GM21515 (cell line): ENCODE measurements at regions not wholly inside any gene's neighbourhood (a gene's known extent, or its start where the extent isn't known, plus 50 kb on each side); places are given as distances from the start of the nearest gene placed in this dataset.
"Not testable (repeated sequence)": the region's sequence is repeated elsewhere in the genome, so short reads cannot be mapped to it uniquely, and the experiment has no call there.

Experiments
- ATAC-seq: cut with Tn5 transposase; IDR thresholded peaks from one replicate; pipeline ENCODE4 v1.9.1; 2021; ENCODE audit not compliant: unreplicated experiment

- ATAC-seq: no peak
These were observed 1231.5 kb downstream of the JRKL start for GRCh38 chr11:97621282-97621681.

GRCh38 chr11:97622795-97623194 is 1233.0 kb downstream of the JRKL start:
- ATAC-seq: no peak

- not testable (repeated sequence) for ATAC-seq
These were observed 1246.9 kb downstream of the JRKL start for GRCh38 chr11:97636741-97637140.

- ATAC-seq: no peak
These were observed 1247.9 kb downstream of the JRKL start for GRCh38 chr11:97637701-97638100.

GRCh38 chr11:97638641-97639224 is 1248.9 kb downstream of the JRKL start:
- ATAC-seq: no peak

GRCh38 chr11:97641988-97642387 is 1252.2 kb downstream of the JRKL start:
- no peak for ATAC-seq

- ATAC-seq: no peak
These were observed 1255.9 kb downstream of the JRKL start for GRCh38 chr11:97645736-97646135.

- no peak for ATAC-seq
These were observed 1266.5 kb downstream of the JRKL start for GRCh38 chr11:97656356-97656755.

GRCh38 chr11:97657852-97658251 is 1268.0 kb downstream of the JRKL start:
- ATAC-seq: no peak

- no peak for ATAC-seq
These were observed 1277.2 kb downstream of the JRKL start for GRCh38 chr11:97667057-97667456.

- no peak for ATAC-seq
These were observed 1293.9 kb downstream of the JRKL start for GRCh38 chr11:97683733-97684132.

- ATAC-seq: no peak
These were observed 1295.0 kb downstream of the JRKL start for GRCh38 chr11:97684486-97685439.

- ATAC-seq: no peak
These were observed 1295.9 kb downstream of the JRKL start for GRCh38 chr11:97685695-97686094.

- ATAC-seq: no peak
These were observed 1297.3 kb downstream of the JRKL start for GRCh38 chr11:97687111-97687510.

- no peak for ATAC-seq
These were observed 1301.2 kb downstream of the JRKL start for GRCh38 chr11:97691061-97691460.

- no peak for ATAC-seq
These were observed 1313.1 kb downstream of the JRKL start for GRCh38 chr11:97702951-97703350.

- no peak for ATAC-seq
These were observed 1314.0 kb downstream of the JRKL start for GRCh38 chr11:97703851-97704250.

GRCh38 chr11:97705441-97705840 is 1315.3 kb upstream of the CNTN5 start:
- not testable (repeated sequence) for ATAC-seq

GRCh38 chr11:97717922-97718321 is 1302.8 kb upstream of the CNTN5 start:
- no peak for ATAC-seq

- no peak for ATAC-seq
These were observed 1298.7 kb upstream of the CNTN5 start for GRCh38 chr11:97722065-97722464.

GRCh38 chr11:97722721-97723120 is 1298.0 kb upstream of the CNTN5 start:
- ATAC-seq: no peak

- no peak for ATAC-seq
These were observed 1291.0 kb upstream of the CNTN5 start for GRCh38 chr11:97729546-97730272.
